Neural cell (in vitro differentiated cells): ENCODE measurements at regions not wholly inside any gene's neighbourhood (a gene's known extent, or its start where the extent isn't known, plus 50 kb on each side); places are given as distances from the start of the nearest gene placed in this dataset.

ENCODE experiments used
- H2AFZ ChIP-seq: fragments of 200-600, 300-800 bp; sonication (generic), shearing (Covaris generic); 2 replicates; pipeline ENCODE4 v1.6.0; 2014; ENCODE audit warnings: low read depth, mild to moderate bottlenecking, antibody characterized with exemption, low read length, moderate library complexity
- H3F3A ChIP-seq: fragments of 200-600 bp; shearing (Covaris generic); 2 replicates; pipeline ENCODE4 v1.6.1; 2016; ENCODE audit warnings: mild to moderate bottlenecking, moderate library complexity, mixed read lengths, antibody characterized with exemption, low read length; ENCODE audit not compliant: insufficient read depth, poor library complexity, severe bottlenecking
- H3K27ac ChIP-seq: fragments of 200-600, 300-800 bp; sonication (generic), shearing (Covaris generic); 2 replicates; pipeline ENCODE4 v1.5.1; 2014; ENCODE audit warnings: mild to moderate bottlenecking, low read length, moderate library complexity
- H3K27me3 ChIP-seq: fragments of 300-800, 200-600 bp; sonication (generic), shearing (Covaris generic); 2 replicates; pipeline ENCODE4 v1.6.0; 2014; ENCODE audit warnings: mild to moderate bottlenecking, low read depth, low read length, moderate library complexity; ENCODE audit not compliant: insufficient read depth
- H3K36me3 ChIP-seq: fragments of 300-800, 200-600 bp; sonication (generic), shearing (Covaris generic); 2 replicates; pipeline ENCODE4 v1.5.1; 2014; ENCODE audit warnings: mild to moderate bottlenecking, antibody characterized with exemption, low read length, moderate library complexity; ENCODE audit not compliant: insufficient read depth
- H3K4me2 ChIP-seq: fragments of 300-800, 200-600 bp; sonication (generic), shearing (Covaris generic); 2 replicates; pipeline ENCODE4 v1.6.0; 2014; ENCODE audit warnings: mild to moderate bottlenecking, low read length
- H3K4me3 ChIP-seq: fragments of 300-800, 200-600 bp; sonication (generic), shearing (Covaris generic); 2 replicates; pipeline ENCODE4 v1.5.1; 2014; ENCODE audit warnings: mild to moderate bottlenecking, low read length, moderate library complexity
- H3K79me2 ChIP-seq: fragments of 200-600 bp; shearing (Covaris generic); replicated peaks from 2 replicates; pipeline ENCODE4 v1.6.0; 2014; ENCODE audit warnings: mild to moderate bottlenecking, low read length, moderate library complexity; ENCODE audit not compliant: insufficient read depth
- H3K9ac ChIP-seq: fragments of 300-800, 200-600 bp; sonication (generic), shearing (Covaris generic); 2 replicates; pipeline ENCODE4 v1.6.1; 2016; ENCODE audit warnings: mild to moderate bottlenecking, low read length, mixed read lengths
- H3K9me2 ChIP-seq: fragments of 200-600 bp; shearing (Covaris generic); 2 replicates; pipeline ENCODE4 v1.6.1; 2016; ENCODE audit warnings: mild to moderate bottlenecking, low read length, mixed read lengths; ENCODE audit not compliant: insufficient read depth
- H3K9me3 ChIP-seq: fragments of 200-600, 300-800 bp; sonication (generic), shearing (Covaris generic); 2 replicates; pipeline ENCODE4 v1.6.1; 2016; ENCODE audit warnings: mild to moderate bottlenecking, mixed run types, low read length, moderate library complexity, mixed read lengths
- H4K20me1 ChIP-seq: fragments of 200-600 bp; shearing (Covaris generic); 2 replicates; pipeline ENCODE4 v1.6.1; 2016; ENCODE audit warnings: mild to moderate bottlenecking, mixed run types; ENCODE audit not compliant: insufficient read depth
- CTCF ChIP-seq: fragments of 450-650 bp; IDR thresholded peaks from 2 replicates; pipeline ENCODE4 v1.5.1; 2014; ENCODE audit warnings: antibody characterized with exemption, mild to moderate bottlenecking, moderate library complexity; ENCODE audit not compliant: poor library complexity, severe bottlenecking
- EP300 ChIP-seq: fragments of 450-650 bp; conservative IDR thresholded peaks from 2 replicates; pipeline ENCODE4 v1.6.1; 2014; ENCODE audit warnings: antibody characterized with exemption, mild to moderate bottlenecking, moderate library complexity; ENCODE audit not compliant: poor library complexity, severe bottlenecking
- EZH2 ChIP-seq: fragments of 200-600, 300-800 bp; shearing (Covaris generic), sonication (generic); IDR thresholded peaks from 2 replicates; pipeline ENCODE4 v1.6.1; 2014; ENCODE audit warnings: antibody characterized with exemption, low read length, borderline replicate concordance, mild to moderate bottlenecking; ENCODE audit not compliant: insufficient read depth, poor library complexity, severe bottlenecking
- MXI1 ChIP-seq: fragments of 450-650 bp; conservative IDR thresholded peaks from 2 replicates; pipeline ENCODE4 v1.6.1; 2014; ENCODE audit warnings: antibody characterized with exemption, mild to moderate bottlenecking; ENCODE audit not compliant: poor library complexity, severe bottlenecking
- POLR2AphosphoS5 ChIP-seq: IDR thresholded peaks from 2 replicates; pipeline ENCODE4 v1.6.1; 2012
- RAD21 ChIP-seq: fragments of 450-650 bp; conservative IDR thresholded peaks from 2 replicates; pipeline ENCODE4 v1.6.1; 2014; ENCODE audit warnings: antibody characterized with exemption, mild to moderate bottlenecking, moderate library complexity
- SMC3 ChIP-seq: fragments of 450-650 bp; conservative IDR thresholded peaks from 2 replicates; pipeline ENCODE4 v1.6.1; 2014; ENCODE audit warnings: antibody characterized with exemption, mild to moderate bottlenecking, moderate library complexity; ENCODE audit not compliant: poor library complexity
- TAF1 ChIP-seq: IDR thresholded peaks from 2 replicates; pipeline ENCODE4 v1.6.1; 2012; ENCODE audit warnings: low read depth
- TF ChIP-seq, protein P1 (sequence below): IDR thresholded peaks from 2 replicates; pipeline ENCODE4 v1.6.1; 2012; ENCODE audit warnings: borderline replicate concordance

DNA sequence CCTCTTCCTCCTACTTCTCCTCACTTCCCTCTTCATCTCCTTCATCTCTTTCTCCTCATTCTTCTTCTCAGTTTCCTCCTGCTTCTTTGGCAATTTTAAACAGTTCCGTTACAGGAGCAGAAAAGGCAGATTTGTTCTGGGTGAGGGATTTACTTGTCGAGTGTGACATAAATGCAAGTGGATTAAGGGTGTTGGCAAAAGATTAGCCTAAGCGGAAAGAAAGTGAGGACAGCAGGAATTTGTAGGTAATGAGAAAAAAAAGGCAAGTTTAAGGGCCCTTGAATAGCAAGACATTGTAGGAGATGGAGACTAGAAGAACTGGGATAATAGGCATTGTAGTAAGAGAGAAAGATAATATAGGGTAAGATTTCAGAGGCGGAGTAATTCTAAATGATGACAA lies 841.6 kb downstream of the RAPGEF2 start:
- Histone ChIP-seq H2AFZ (no peak overlapping the region), H3K4me3 (no peak overlapping the region), H3K4me2 (no peak overlapping the region), H3K9ac (no peak overlapping the region), H3K9me3 (no peaks in the 10 kb centered on the region), H3K36me3 (no peaks in the 10 kb centered on the region), H3F3A (no peaks in the 10 kb centered on the region), H3K9me2 (no peaks in the 10 kb centered on the region), H3K27ac (no peak overlapping the region), H3K27me3 (no peaks in the 10 kb centered on the region), H3K79me2 (no peaks in the 10 kb centered on the region), H4K20me1 (no peaks in the 10 kb centered on the region)
- no peak for TF ChIP-seq POLR2AphosphoS5
- TF ChIP-seq MXI1, result no peak
- no peak for TF ChIP-seq EZH2
- TF ChIP-seq SMC3, result no peak
- TF ChIP-seq CTCF, result no peak
- no peak for TF ChIP-seq RAD21
- TF ChIP-seq TAF1, result no peak
- TF ChIP-seq, protein P1, sequence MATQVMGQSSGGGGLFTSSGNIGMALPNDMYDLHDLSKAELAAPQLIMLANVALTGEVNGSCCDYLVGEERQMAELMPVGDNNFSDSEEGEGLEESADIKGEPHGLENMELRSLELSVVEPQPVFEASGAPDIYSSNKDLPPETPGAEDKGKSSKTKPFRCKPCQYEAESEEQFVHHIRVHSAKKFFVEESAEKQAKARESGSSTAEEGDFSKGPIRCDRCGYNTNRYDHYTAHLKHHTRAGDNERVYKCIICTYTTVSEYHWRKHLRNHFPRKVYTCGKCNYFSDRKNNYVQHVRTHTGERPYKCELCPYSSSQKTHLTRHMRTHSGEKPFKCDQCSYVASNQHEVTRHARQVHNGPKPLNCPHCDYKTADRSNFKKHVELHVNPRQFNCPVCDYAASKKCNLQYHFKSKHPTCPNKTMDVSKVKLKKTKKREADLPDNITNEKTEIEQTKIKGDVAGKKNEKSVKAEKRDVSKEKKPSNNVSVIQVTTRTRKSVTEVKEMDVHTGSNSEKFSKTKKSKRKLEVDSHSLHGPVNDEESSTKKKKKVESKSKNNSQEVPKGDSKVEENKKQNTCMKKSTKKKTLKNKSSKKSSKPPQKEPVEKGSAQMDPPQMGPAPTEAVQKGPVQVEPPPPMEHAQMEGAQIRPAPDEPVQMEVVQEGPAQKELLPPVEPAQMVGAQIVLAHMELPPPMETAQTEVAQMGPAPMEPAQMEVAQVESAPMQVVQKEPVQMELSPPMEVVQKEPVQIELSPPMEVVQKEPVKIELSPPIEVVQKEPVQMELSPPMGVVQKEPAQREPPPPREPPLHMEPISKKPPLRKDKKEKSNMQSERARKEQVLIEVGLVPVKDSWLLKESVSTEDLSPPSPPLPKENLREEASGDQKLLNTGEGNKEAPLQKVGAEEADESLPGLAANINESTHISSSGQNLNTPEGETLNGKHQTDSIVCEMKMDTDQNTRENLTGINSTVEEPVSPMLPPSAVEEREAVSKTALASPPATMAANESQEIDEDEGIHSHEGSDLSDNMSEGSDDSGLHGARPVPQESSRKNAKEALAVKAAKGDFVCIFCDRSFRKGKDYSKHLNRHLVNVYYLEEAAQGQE, result no peak
- TF ChIP-seq EP300, result no peak

DNA sequence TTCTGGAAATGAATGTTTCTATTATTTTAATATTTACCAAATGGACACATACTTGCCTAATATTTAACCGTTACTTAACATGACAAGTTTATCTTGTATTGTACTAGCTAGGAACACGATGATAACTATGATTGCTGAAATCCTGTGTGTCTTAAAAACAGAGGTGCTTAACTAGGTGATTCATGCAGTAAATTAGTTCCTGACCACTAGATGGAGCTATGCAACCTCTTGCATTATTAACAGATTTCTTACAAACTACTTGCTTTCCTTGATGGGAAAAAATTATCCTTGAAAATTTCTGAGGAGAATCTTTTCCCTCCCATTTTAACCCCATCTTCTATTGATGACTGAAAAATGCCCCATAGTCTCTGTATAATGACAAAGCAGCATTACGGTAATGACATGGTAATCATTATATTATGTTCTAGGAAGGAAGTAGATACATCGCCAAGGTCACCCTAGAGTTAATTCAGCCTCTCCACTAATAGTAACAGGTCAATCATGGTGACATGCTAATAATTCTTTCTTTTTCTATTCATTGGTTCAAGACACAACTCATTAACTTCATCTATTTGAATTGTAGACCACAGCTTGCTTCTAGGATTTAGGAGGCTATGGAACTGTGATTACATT lies 844.2 kb downstream of the RAPGEF2 start:
- H3K9me2 ChIP-seq, result no peaks in the 10 kb centered on the region
- H3F3A ChIP-seq, result no peaks in the 10 kb centered on the region
- no peak overlapping the region for H3K4me3 ChIP-seq
- no peaks in the 10 kb centered on the region for H3K79me2 ChIP-seq
- no peaks in the 10 kb centered on the region for H4K20me1 ChIP-seq
- no peaks in the 10 kb centered on the region for H3K9me3 ChIP-seq
- H3K36me3 ChIP-seq, result no peaks in the 10 kb centered on the region
- no peak overlapping the region for H3K4me2 ChIP-seq
- H3K27me3 ChIP-seq, result no peaks in the 10 kb centered on the region
- H2AFZ ChIP-seq, result no peak overlapping the region
- H3K27ac ChIP-seq, result no peak overlapping the region
- TF ChIP-seq MXI1 (no peak), SMC3 (peak; percentile 86), RAD21 (peak; percentile 89), POLR2AphosphoS5 (no peak), TAF1 (no peak), EP300 (no peak), CTCF (peak; percentile 83), EZH2 (no peak)
- TF ChIP-seq, protein P1, result no peak
- no peak overlapping the region for H3K9ac ChIP-seq
